Germinal center (tissue), 1 donor: ENCODE measurements at regions not wholly inside any gene's neighbourhood (a gene's known extent, or its start where the extent isn't known, plus 50 kb on each side); places are given as distances from the start of the nearest gene placed in this dataset.
"Not testable (repeated sequence)": the region's sequence is repeated elsewhere in the genome, so short reads cannot be mapped to it uniquely, and the experiment has no call there.

Experiments
- DNase-seq: peaks from one replicate; pipeline ENCODE4 v3.0.0; 2012; ENCODE audit warnings: mixed read lengths, low spot score

GRCh38 chr12:84047881-84048280 is 864.7 kb downstream of the SLC6A15 start:
- DNase-seq, result no peak

- DNase-seq, result no peak
Measured at GRCh38 chr12:84046859-84047258, 865.7 kb downstream of the SLC6A15 start.

GRCh38 chr12:84043355-84043754 is 869.2 kb downstream of the SLC6A15 start:
- no peak for DNase-seq

- no peak for DNase-seq
Measured at GRCh38 chr12:84038242-84038641, 874.4 kb downstream of the SLC6A15 start.

GRCh38 chr12:84036912-84037311 is 875.7 kb downstream of the SLC6A15 start:
- no peak for DNase-seq

GRCh38 chr12:84035766-84036165 is 876.8 kb downstream of the SLC6A15 start:
- no peak for DNase-seq

GRCh38 chr12:84034871-84035270 is 877.7 kb downstream of the SLC6A15 start:
- DNase-seq, result no peak

- no peak for DNase-seq
Measured at GRCh38 chr12:84033162-84033561, 879.4 kb downstream of the SLC6A15 start.

GRCh38 chr12:84018556-84019179 is 893.9 kb downstream of the SLC6A15 start:
- DNase-seq, result not testable (repeated sequence)

GRCh38 chr12:84016956-84017355 is 895.6 kb downstream of the SLC6A15 start:
- no peak for DNase-seq

- no peak for DNase-seq
Measured at GRCh38 chr12:83997423-83997822, 915.2 kb downstream of the SLC6A15 start.

GRCh38 chr12:83996671-83997070 is 915.9 kb downstream of the SLC6A15 start:
- no peak for DNase-seq

- no peak for DNase-seq
Measured at GRCh38 chr12:83985084-83985483, 927.5 kb downstream of the SLC6A15 start.

- DNase-seq, result no peak
Measured at GRCh38 chr12:83980398-83980797, 932.2 kb downstream of the SLC6A15 start.

- no peak for DNase-seq
Measured at GRCh38 chr12:83979785-83980184, 932.8 kb downstream of the SLC6A15 start.

- no peak for DNase-seq
Measured at GRCh38 chr12:83971781-83972180, 940.8 kb downstream of the SLC6A15 start.

GRCh38 chr12:83960767-83961166 is 951.8 kb downstream of the SLC6A15 start:
- DNase-seq, result no peak

- no peak for DNase-seq
Measured at GRCh38 chr12:83958997-83959396, 953.6 kb downstream of the SLC6A15 start.

GRCh38 chr12:83954956-83955601 is 957.5 kb downstream of the SLC6A15 start:
- no peak for DNase-seq

- no peak for DNase-seq
Measured at GRCh38 chr12:83954071-83954789, 958.4 kb downstream of the SLC6A15 start.

- no peak for DNase-seq
Measured at GRCh38 chr12:83945871-83946270, 966.7 kb downstream of the SLC6A15 start.

- no peak for DNase-seq
Measured at GRCh38 chr12:83939718-83940117, 972.9 kb downstream of the SLC6A15 start.

GRCh38 chr12:83933615-83934014 is 979.0 kb downstream of the SLC6A15 start:
- no peak for DNase-seq
